ENCODE measurements at regions not wholly inside any gene's neighbourhood (a gene's known extent, or its start where the extent isn't known, plus 50 kb on each side); places are given as distances from the start of the nearest gene placed in this dataset.

DNA sequence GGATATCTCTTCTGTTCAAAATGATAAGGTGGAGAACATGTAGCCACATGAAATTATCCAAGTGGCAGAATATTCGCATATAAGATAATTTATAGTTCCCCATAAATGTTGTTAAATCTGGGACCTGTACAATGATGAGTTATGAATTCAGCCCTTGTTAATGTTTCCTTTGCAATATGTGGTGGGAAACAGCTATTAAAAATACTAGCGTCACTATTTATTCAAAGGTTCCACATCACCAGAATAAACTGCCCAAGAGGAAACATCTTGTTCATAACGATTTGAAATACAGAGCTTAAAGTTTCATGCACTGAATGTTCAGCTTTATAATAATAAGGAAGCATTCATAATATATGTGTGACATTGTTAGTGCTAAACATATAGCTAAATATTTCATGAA lies 223.9 kb upstream of the TCF4 start:
- TF ChIP-seq, protein P1, sequence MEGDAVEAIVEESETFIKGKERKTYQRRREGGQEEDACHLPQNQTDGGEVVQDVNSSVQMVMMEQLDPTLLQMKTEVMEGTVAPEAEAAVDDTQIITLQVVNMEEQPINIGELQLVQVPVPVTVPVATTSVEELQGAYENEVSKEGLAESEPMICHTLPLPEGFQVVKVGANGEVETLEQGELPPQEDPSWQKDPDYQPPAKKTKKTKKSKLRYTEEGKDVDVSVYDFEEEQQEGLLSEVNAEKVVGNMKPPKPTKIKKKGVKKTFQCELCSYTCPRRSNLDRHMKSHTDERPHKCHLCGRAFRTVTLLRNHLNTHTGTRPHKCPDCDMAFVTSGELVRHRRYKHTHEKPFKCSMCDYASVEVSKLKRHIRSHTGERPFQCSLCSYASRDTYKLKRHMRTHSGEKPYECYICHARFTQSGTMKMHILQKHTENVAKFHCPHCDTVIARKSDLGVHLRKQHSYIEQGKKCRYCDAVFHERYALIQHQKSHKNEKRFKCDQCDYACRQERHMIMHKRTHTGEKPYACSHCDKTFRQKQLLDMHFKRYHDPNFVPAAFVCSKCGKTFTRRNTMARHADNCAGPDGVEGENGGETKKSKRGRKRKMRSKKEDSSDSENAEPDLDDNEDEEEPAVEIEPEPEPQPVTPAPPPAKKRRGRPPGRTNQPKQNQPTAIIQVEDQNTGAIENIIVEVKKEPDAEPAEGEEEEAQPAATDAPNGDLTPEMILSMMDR (IDR thresholded peaks at IDR 0.05): no peak
- TF ChIP-seq POLR2A (IDR thresholded peaks at IDR 0.05) (no peak), POLR2AphosphoS5 (IDR thresholded peaks at IDR 0.05) (no peak)

Data from prostate gland (tissue), 2 donors.